Tibial nerve (tissue), 3 donors: ENCODE measurements at regions not wholly inside any gene's neighbourhood (a gene's known extent, or its start where the extent isn't known, plus 50 kb on each side); places are given as distances from the start of the nearest gene placed in this dataset.

Experiments
- CTCF ChIP-seq, 5 experiments: fragments of 200-600 bp in 3 of 5; fragments of 450-650 bp in 2 of 5; sonication (generic) in 3 of 5; IDR thresholded peaks; one replicate each; pipeline ENCODE4 v1.5.1; 2016 to 2019; ENCODE audit warnings: antibody characterized with exemption in 5 of 5, mild to moderate bottlenecking in 3 of 5, moderate library complexity in 2 of 5
- POLR2A ChIP-seq, 2 donors: fragments of 450-650 bp; IDR thresholded peaks; one replicate each; pipeline ENCODE4 v1.6.1; 2017; ENCODE audit warnings: antibody characterized with exemption in 2 of 2, mild to moderate bottlenecking in 2 of 2, moderate library complexity in 2 of 2

- no peak for TF ChIP-seq CTCF (IDR thresholded peaks at IDR 0.05)
- TF ChIP-seq POLR2A (IDR thresholded peaks at IDR 0.05) = no peak
Observed at GRCh38 chr12:118734266-118734665, 247.1 kb upstream of the SRRM4 start.
